Esophagus (tissue), 2 donors: ENCODE measurements at regions not wholly inside any gene's neighbourhood (a gene's known extent, or its start where the extent isn't known, plus 50 kb on each side); places are given as distances from the start of the nearest gene placed in this dataset.

Source experiments
- H3K27ac ChIP-seq, 2 donors: one replicate each; pipeline ENCODE4 v1.5.1; 2013; ENCODE audit warnings: low read depth in 2 of 2, mild to moderate bottlenecking in 2 of 2, inconsistent platforms in 1 of 2, low read length in 1 of 2, moderate library complexity in 1 of 2
- H3K27me3 ChIP-seq, 2 donors: one replicate each; pipeline ENCODE4 v1.6.1; 2013; ENCODE audit warnings: low read length in 2 of 2, control low read depth in 1 of 2, mild to moderate bottlenecking in 1 of 2; ENCODE audit not compliant: insufficient read depth in 2 of 2, control insufficient read depth in 1 of 2
- H3K36me3 ChIP-seq, 2 donors: one replicate each; pipeline ENCODE4 v1.6.1; 2013; ENCODE audit warnings: low read length in 1 of 2; ENCODE audit not compliant: control insufficient read depth in 2 of 2, insufficient read depth in 2 of 2
- H3K4me1 ChIP-seq, 2 donors: one replicate each; pipeline ENCODE4 v1.6.1; 2013; ENCODE audit warnings: low read length in 1 of 2; ENCODE audit not compliant: control insufficient read depth in 2 of 2, insufficient read depth in 2 of 2
- H3K4me3 ChIP-seq, 2 donors: one replicate each; pipeline ENCODE4 v1.5.1; 2013; ENCODE audit warnings: low read length in 2 of 2, mild to moderate bottlenecking in 2 of 2, low read depth in 1 of 2, moderate library complexity in 1 of 2
- H3K9me3 ChIP-seq, 2 donors: one replicate each; pipeline ENCODE4 v1.6.1; 2013; ENCODE audit warnings: mild to moderate bottlenecking in 2 of 2, low read depth in 1 of 2, low read length in 1 of 2, moderate library complexity in 1 of 2; ENCODE audit not compliant: control insufficient read depth in 2 of 2, insufficient read depth in 1 of 2
- WGBS, 2 donors: extraction: QIAGEN DNeasy Blood & Tissue Kit; methylation state at CpG; one replicate each; pipeline ENCODE4 v1.1.7; 2013; 5-methylcytosine and 5-hydroxymethylcytosine counted together
- donor health status: healthy with polysubstance abuse.
- donor health status: Bipolar disorder and iron deficiency.

DNA sequence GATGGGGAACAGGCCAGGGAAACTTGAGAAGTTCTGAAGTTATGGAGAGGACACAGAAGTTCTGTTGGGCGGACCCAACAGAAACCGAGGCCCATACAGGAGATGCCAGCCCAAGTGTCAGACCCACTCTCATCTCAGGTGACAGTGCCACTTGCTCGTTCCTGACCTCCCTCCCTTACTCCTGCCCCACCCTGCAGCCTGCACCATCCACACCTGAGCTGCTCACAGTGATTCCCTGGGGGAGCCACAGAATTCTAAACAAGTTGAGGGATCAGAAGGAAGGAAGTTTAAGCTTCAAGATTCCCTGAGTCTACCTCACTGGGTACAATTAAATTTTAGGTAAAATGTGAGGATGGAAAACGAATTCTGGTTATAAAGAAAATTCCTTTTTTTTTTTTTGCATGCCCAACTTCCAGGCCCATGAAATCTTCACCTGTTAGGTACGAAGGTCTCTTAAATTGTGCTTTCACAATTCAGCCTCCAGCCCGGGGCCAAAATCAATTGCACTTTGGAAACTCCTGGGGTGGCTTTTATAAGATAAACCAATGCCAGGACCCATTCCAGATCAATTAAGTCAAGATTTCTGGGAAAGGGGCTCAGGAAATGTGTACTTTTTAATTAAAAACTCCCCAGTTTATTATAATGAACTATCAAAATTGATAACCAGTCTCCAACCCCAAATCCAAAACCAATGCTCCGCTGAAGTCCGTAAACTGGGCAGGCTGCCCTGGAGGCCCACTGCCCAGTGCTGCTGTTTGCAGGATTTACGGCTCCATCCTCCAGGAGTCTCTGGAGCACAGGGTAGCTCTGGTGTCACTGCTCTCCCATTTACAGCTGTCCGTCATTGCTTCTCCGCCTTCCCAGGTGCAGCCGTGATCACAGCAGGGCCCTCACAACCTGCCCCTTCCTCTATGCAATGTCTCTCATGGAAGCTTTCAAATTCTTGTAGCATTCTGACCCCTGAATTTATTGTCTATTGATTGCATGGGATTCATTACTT is 643.5 kb downstream of the UQCRFS1 start:
- H3K27ac ChIP-seq: no peak overlapping the region
- no peaks in the 10 kb centered on the region for H3K27me3 ChIP-seq
- 69 to 73% methylated on average over 12 of the region's 12 CpGs for WGBS, 2 donors
- peaks cover 0 to 3% of the 10 kb centered on the region in 2 donors for H3K9me3 ChIP-seq
- no peaks in the 10 kb centered on the region for H3K36me3 ChIP-seq
- no peaks in the 10 kb centered on the region for H3K4me1 ChIP-seq
- no peak overlapping the region for H3K4me3 ChIP-seq

DNA sequence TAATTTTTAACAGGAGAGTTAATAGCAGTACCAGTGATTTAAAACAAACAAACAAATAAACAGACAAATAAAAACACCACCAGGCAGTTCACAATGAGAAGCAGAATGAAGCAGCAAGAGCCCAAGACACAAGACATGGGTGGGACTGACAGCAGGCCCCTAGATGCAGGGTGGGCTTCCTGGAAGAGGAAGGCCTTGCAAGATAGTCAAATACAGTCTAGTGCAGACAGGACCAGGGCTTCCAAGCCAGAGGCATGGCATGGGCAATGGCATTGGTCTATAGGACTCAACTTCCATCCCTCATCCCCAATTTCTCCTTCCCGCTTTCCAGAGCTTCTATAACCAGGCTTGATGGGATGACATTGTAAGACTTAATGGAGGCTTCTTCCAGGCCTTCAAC is 645.1 kb downstream of the UQCRFS1 start:
- no peak overlapping the region for H3K27ac ChIP-seq
- H3K4me1 ChIP-seq: no peaks in the 10 kb centered on the region
- no peaks in the 10 kb centered on the region for H3K36me3 ChIP-seq
- peaks cover 0 to 3% of the 10 kb centered on the region in 2 donors for H3K9me3 ChIP-seq
- no peak overlapping the region for H3K4me3 ChIP-seq
- H3K27me3 ChIP-seq: no peaks in the 10 kb centered on the region
- 92 to 94% methylated on average over 1 of the region's 1 CpG for WGBS, 2 donors

DNA sequence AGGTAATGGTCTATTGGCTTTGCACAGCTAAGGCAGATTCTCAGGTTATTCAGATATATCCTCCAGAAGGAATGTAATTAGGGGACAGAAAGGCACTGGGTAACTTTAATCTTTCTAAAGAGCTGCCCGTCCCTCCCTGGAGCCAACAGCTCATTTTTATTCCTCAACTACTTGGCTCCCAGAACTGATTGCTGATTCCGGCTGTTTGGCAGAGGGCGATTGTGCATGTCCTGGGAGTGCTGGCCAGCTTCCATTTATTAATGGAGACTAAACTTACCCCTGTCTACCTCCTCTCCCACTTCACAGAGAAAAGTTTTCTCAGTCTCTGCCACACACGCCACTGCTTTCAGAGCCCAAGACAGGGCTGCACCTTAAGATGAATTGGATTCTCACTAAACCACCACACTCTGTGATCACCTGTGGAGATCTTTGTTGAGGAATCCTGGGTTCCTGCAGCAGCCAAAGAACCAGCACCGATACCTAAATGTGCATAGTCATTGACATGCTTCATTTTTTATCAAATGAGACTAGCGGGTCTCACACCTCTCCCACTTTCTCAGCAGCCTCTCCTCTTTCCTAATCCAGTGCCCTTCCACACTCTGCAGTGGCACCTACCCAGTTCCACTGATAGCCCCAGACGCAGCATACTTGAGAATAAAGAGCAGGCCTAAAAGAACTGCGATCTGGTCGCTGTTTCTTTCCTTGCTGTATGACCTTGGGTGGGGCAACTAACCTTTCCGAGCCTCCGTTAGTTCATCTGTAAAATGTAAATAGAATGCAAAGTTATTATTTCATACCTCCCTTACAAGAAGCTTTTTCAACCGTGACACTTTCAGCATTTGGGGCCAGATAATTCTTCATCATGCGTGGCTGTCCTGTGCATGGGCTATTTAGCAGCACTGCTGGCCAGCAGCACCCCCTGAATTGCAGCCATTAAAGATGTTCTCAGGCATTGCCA is 648.7 kb downstream of the UQCRFS1 start:
- Histone ChIP-seq H3K27me3 (no peaks in the 10 kb centered on the region), H3K27ac (no peak overlapping the region)
- 68 to 70% methylated on average over 13 of the region's 13 CpGs for WGBS, 2 donors

DNA sequence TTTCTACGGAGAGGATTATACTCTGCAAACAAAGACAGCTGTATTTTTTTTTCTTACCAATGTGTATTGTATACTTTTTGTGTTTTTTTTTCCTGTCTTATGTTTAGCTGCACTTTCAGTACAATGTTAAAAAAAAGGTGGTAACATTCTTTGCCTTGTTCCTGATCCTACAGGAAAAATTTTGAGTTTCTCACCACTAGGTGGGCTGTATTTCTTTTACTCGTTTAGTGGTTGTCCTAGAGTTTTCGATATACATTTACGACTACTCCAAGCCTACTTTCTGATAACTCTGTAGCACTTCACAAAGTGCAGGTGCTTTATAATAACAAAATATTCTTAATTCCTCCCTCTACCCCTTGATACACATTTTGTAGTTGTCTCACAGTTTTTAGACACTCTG is 652.2 kb downstream of the UQCRFS1 start:
- Histone ChIP-seq H3K9me3 (peaks cover 2 to 5% of the 10 kb centered on the region in 2 donors), H3K4me3 (no peak overlapping the region), H3K27ac (no peak overlapping the region), H3K4me1 (no peaks in the 10 kb centered on the region), H3K27me3 (no peaks in the 10 kb centered on the region), H3K36me3 (no peaks in the 10 kb centered on the region)
- 65 to 73% methylated on average over 4 of the region's 4 CpGs for WGBS, 2 donors

More for the DNA sequence above, 648.7 kb downstream of the UQCRFS1 start:
- Histone ChIP-seq H3K36me3 (no peaks in the 10 kb centered on the region), H3K9me3 (peaks cover 0 to 2% of the 10 kb centered on the region in 2 donors), H3K4me3 (no peak overlapping the region), H3K4me1 (no peaks in the 10 kb centered on the region)

DNA sequence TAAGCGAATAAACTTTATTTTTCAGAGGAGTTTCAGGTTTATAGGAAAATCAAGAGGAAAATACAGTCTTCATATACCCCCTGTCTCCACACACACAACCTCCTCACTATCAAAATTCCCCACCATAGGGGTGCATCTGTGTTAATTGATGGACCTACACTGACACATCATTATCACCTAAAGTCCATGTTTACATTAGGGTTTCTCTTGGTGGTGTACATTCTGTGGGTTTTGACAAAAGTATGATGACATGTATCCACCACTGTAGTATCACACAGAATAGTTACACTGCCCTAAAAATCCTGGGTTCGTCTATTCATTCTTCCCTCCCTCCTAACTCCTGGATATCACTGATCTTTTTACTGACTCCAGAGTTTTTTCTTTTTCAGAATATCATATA is 654.2 kb downstream of the UQCRFS1 start:
- no peaks in the 10 kb centered on the region for H3K27me3 ChIP-seq
- peaks cover 0 to 11% of the 10 kb centered on the region in 2 donors for H3K9me3 ChIP-seq
- H3K4me1 ChIP-seq: no peaks in the 10 kb centered on the region
- H3K36me3 ChIP-seq: no peaks in the 10 kb centered on the region
- H3K4me3 ChIP-seq: no peak overlapping the region
- WGBS, 2 donors: 51 to 60% methylated on average over 2 of the region's 2 CpGs
- no peak overlapping the region for H3K27ac ChIP-seq

DNA sequence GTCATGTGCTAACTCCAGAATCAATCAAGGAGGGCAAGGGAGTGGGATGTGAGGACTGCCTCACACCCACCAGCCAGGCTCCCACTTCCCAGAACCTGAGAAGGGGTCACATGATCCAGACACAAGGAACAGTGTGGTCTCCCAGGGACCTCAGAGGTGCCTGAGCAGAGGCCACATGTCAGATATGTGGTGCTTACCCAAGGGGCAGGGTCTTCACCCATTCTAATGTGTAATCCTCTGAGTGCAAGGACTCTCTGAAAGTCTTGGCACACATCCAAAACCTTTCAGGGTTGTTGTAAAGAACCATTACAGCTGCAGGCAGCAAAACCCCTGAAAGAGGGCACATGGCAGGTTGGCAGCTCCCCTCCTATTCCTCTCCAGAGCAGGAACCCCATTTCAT is 656.6 kb downstream of the UQCRFS1 start:
- Histone ChIP-seq H3K27me3 (no peaks in the 10 kb centered on the region), H3K27ac (no peak overlapping the region), H3K36me3 (no peaks in the 10 kb centered on the region), H3K4me1 (no peaks in the 10 kb centered on the region), H3K4me3 (no peak overlapping the region), H3K9me3 (peaks cover 0 to 11% of the 10 kb centered on the region in 2 donors)

DNA sequence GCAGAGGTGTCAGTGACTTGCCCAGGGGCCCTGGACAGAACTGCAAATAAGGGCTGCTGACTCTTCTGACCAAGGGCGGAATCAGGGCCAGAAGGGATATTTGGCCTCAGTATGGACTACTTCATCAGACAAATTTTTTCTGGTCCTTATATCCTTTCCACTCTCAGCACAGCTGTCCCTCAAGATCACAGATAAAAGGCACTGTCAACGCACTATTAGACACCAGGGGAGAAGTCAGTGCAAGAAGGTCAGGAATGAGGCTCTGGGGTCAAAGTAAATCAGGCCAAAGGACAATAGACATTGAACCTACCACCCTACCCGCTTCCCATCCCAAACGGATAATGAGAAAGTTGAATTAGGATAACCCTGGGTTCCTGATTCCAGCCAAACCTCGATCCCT is 657.6 kb downstream of the UQCRFS1 start:
- Histone ChIP-seq H3K4me1 (no peaks in the 10 kb centered on the region), H3K27me3 (no peaks in the 10 kb centered on the region), H3K36me3 (no peaks in the 10 kb centered on the region), H3K9me3 (peaks cover 0 to 11% of the 10 kb centered on the region in 2 donors), H3K27ac (no peak overlapping the region), H3K4me3 (no peak overlapping the region)
- 63% methylated on average over 5 of the region's 5 CpGs for WGBS, 2 donors

DNA sequence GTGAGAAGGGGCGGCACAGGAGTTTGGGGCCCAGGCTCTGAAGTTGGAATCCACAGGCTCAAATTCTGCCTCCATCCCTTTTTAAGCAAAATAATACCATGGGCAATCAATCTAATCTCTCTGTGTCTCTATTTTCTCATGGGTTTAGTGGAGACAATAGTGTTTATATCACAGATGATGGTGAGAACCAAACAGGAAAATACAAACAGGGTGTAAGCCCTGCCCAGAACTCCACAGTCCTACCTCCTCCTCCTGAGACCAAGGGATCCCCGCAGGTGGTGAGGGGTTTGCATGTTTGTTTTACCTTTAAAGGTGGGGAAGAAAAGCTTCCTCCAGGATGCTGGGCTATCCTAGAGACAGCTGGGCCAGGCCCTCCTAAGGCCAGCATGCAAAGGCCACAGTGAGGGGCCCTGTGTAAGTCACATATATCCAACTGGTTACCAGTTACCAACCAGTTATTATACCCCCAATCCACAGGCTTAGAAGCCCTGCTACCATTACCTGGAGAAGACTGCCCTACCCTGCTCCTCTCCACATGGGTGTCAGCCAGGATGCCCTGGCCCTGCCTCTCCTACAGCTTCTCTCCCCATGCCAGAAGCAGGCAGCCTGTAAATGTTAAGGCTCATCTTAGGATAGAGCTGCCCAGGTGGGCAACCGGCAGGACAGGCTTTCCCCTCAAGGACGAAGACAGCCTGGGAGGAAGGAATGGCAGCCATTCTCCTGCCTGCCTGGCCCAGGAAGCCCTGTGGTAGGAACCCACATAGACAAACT is 658.4 kb downstream of the UQCRFS1 start:
- Histone ChIP-seq H3K4me3 (no peak overlapping the region), H3K27ac (no peak overlapping the region), H3K9me3 (peaks cover 6 to 12% of the 10 kb centered on the region in 2 donors), H3K27me3 (no peaks in the 10 kb centered on the region), H3K36me3 (no peaks in the 10 kb centered on the region), H3K4me1 (no peaks in the 10 kb centered on the region)
- 72 to 78% methylated on average over 4 of the region's 4 CpGs for WGBS, 2 donors

DNA sequence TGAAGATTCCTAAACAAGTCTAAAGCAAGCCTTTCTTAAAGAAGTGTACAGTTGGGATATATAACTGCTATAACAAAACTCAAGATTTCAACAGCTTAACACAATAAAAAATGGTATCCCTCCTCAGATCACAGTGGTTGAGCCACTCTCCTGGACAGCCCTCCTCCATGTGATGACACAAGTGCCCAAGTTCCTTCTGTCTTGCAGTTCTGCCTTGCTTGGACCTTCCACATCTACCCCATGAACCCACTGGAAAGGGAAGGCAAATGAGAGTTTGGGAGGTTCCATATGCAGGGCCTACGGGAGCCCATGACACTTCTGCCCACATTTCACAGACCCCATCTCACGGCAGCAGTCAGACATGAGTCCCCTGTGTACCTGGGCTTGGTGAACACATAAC is 659.2 kb downstream of the UQCRFS1 start:
- Histone ChIP-seq H3K9me3 (peaks cover 6 to 14% of the 10 kb centered on the region in 2 donors), H3K27ac (no peak overlapping the region), H3K27me3 (no peaks in the 10 kb centered on the region), H3K36me3 (no peaks in the 10 kb centered on the region), H3K4me3 (no peak overlapping the region), H3K4me1 (no peaks in the 10 kb centered on the region)
- whole genome bisulfite sequencing, 2 donors: 86 to 94% methylated on average over 2 of the region's 2 CpGs
